ENCODE measurements at regions not wholly inside any gene's neighbourhood (a gene's known extent, or its start where the extent isn't known, plus 50 kb on each side); places are given as distances from the start of the nearest gene placed in this dataset.

- no peak for ATAC-seq
- TF ChIP-seq ZNF70 (CRISPR knock-in tag; IDR thresholded peaks at IDR 0.05), result no peak
- TF ChIP-seq ZFP3 (CRISPR knock-in tag; IDR thresholded peaks at IDR 0.05), result no peak
- no peak for TF ChIP-seq OSR1 (CRISPR knock-in tag; IDR thresholded peaks at IDR 0.05)
Observed at GRCh38 chr16:51940183-51940582, 606.8 kb downstream of the TOX3 start.

DNA sequence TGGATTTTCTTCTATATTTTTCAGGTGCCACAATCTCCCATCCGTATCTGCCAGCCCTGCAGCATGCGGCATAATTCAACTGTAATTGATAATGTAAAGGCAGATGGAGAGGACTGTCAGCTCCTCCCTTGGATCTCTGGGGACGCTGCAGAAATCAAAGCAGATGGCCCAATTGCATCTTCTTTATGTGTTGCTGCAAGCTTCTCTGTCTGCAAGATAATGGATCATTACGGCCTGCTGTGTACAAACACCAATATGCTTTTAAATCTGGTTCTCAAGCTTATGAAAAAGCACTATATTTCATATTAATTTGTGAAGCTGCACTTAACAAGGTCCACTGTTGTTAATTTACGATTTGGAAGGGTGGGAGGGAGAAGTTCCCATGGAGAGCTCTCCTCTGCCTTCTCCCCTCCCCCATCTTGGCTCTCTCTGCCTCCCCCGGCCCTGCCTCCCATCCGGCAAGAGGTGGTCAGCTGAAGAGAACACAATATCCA is 607.5 kb downstream of the TOX3 start:
- peak; percentile 84 for TF ChIP-seq TCF4 (CRISPR knock-in tag; IDR thresholded peaks at IDR 0.05; ENCODE audit: borderline replicate concordance)
- no peak for TF ChIP-seq ESRRG (CRISPR knock-in tag; IDR thresholded peaks at IDR 0.05)
- peak; percentile 15; the same call in 1 of the 2 replicates for TF ChIP-seq TSHZ2 (CRISPR knock-in tag; IDR thresholded peaks at IDR 0.05)
- ATAC-seq, result no peak; the same call in 2 of the 3 replicates

GRCh38 chr16:51938861-51939260 is 608.1 kb downstream of the TOX3 start:
- TF ChIP-seq PPARA (CRISPR knock-in tag; IDR thresholded peaks at IDR 0.05; ENCODE audit: borderline replicate concordance), result no peak
- no peak for TF ChIP-seq CREB5 (CRISPR knock-in tag; IDR thresholded peaks at IDR 0.05; ENCODE audit: low read depth)
- TF ChIP-seq TCF4 (CRISPR knock-in tag; IDR thresholded peaks at IDR 0.05; ENCODE audit: borderline replicate concordance), result no peak
- no peak for TF ChIP-seq ISL1 (CRISPR knock-in tag; IDR thresholded peaks at IDR 0.05)
- TF ChIP-seq GLIS3 (CRISPR knock-in tag; IDR thresholded peaks at IDR 0.05), result no peak
- TF ChIP-seq ZNF565 (CRISPR knock-in tag; conservative IDR thresholded peaks at IDR 0.05; ENCODE audit: low read depth), result no peak
- no peak for TF ChIP-seq OSR1 (CRISPR knock-in tag; IDR thresholded peaks at IDR 0.05)
- TF ChIP-seq BACH2 (CRISPR knock-in tag; IDR thresholded peaks at IDR 0.05; ENCODE audit: borderline replicate concordance), result no peak
- no peak for TF ChIP-seq ZFP30 (CRISPR knock-in tag; IDR thresholded peaks at IDR 0.05)
- TF ChIP-seq ARNTL (CRISPR knock-in tag; IDR thresholded peaks at IDR 0.05; ENCODE audit: borderline replicate concordance, low read depth), result no peak
- TF ChIP-seq ZNF8 (CRISPR knock-in tag; IDR thresholded peaks at IDR 0.05), result no peak
- no peak for TF ChIP-seq POU6F1 (CRISPR knock-in tag; IDR thresholded peaks at IDR 0.05; ENCODE audit: borderline replicate concordance, low read depth)
- no peak for TF ChIP-seq ESRRG (CRISPR knock-in tag; IDR thresholded peaks at IDR 0.05)
- TF ChIP-seq ZFP3 (CRISPR knock-in tag; IDR thresholded peaks at IDR 0.05), result no peak
- TF ChIP-seq TSHZ2 (CRISPR knock-in tag; IDR thresholded peaks at IDR 0.05), result no peak
- TF ChIP-seq ZNF70 (CRISPR knock-in tag; IDR thresholded peaks at IDR 0.05), result no peak
- no peak for ATAC-seq

- no peak for ATAC-seq
- TF ChIP-seq ESRRG (CRISPR knock-in tag; IDR thresholded peaks at IDR 0.05), result no peak
- no peak for TF ChIP-seq ZC3H10 (CRISPR knock-in tag; IDR thresholded peaks at IDR 0.05)
- TF ChIP-seq ZNF70 (CRISPR knock-in tag; IDR thresholded peaks at IDR 0.05), result no peak
- no peak for TF ChIP-seq TOX (CRISPR knock-in tag; IDR thresholded peaks at IDR 0.05; ENCODE audit: borderline replicate concordance)
Observed at GRCh38 chr16:51937771-51938170, 609.2 kb downstream of the TOX3 start.

GRCh38 chr16:51936846-51937245 is 610.1 kb downstream of the TOX3 start:
- no peak for ATAC-seq
- TF ChIP-seq TSHZ2 (CRISPR knock-in tag; IDR thresholded peaks at IDR 0.05), result no peak
- TF ChIP-seq TCF4 (CRISPR knock-in tag; IDR thresholded peaks at IDR 0.05; ENCODE audit: borderline replicate concordance), result no peak
- no peak for TF ChIP-seq ISL1 (CRISPR knock-in tag; IDR thresholded peaks at IDR 0.05)
- TF ChIP-seq BACH2 (CRISPR knock-in tag; IDR thresholded peaks at IDR 0.05; ENCODE audit: borderline replicate concordance), result no peak
- TF ChIP-seq CSDC2 (CRISPR knock-in tag; IDR thresholded peaks at IDR 0.05), result no peak
- TF ChIP-seq POU6F1 (CRISPR knock-in tag; IDR thresholded peaks at IDR 0.05; ENCODE audit: borderline replicate concordance, low read depth), result no peak
- TF ChIP-seq ZFP3 (CRISPR knock-in tag; IDR thresholded peaks at IDR 0.05), result no peak
- no peak for TF ChIP-seq ZNF70 (CRISPR knock-in tag; IDR thresholded peaks at IDR 0.05)
- TF ChIP-seq TOX (CRISPR knock-in tag; IDR thresholded peaks at IDR 0.05; ENCODE audit: borderline replicate concordance), result no peak
- TF ChIP-seq ZFP30 (CRISPR knock-in tag; IDR thresholded peaks at IDR 0.05), result no peak
- no peak for TF ChIP-seq SNAI2 (CRISPR knock-in tag; IDR thresholded peaks at IDR 0.05)
